ENCODE measurements at regions not wholly inside any gene's neighbourhood (a gene's known extent, or its start where the extent isn't known, plus 50 kb on each side); places are given as distances from the start of the nearest gene placed in this dataset.
A peak's percentile ranks its signal among the peaks of the same experiment; 100 is the strongest.
"Not testable (repeated sequence)": the region's sequence is repeated elsewhere in the genome, so short reads cannot be mapped to it uniquely, and the experiment has no call there.

- intact Hi-C loops (cut with DNase I) = no loop called here
- no peak for DNase-seq
Observed at GRCh38 chr9:102767076-102767475, 228.1 kb upstream of the CYLC2 start.

GRCh38 chr9:102740578-102740977, 254.6 kb upstream of the CYLC2 start:
- no peak for DNase-seq
- intact Hi-C loops (cut with DNase I) = no loop called here

GRCh38 chr9:102728946-102729345, 266.2 kb upstream of the CYLC2 start:
- intact Hi-C loops (cut with DNase I) = no loop called here
- DNase-seq = peak in 1 of 10 donors; percentile 44

- intact Hi-C loops (cut with DNase I) = no loop called here
- no peak for DNase-seq
Observed at GRCh38 chr9:102714184-102714583, 280.9 kb upstream of the CYLC2 start.

GRCh38 chr9:102712910-102713309, 282.2 kb upstream of the CYLC2 start:
- DNase-seq; intact Hi-C loops (cut with DNase I): not testable (repeated sequence)

- DNase-seq = no peak
- intact Hi-C loops (cut with DNase I) = no loop called here
Observed at GRCh38 chr9:102700936-102701335, 294.2 kb upstream of the CYLC2 start.

- intact Hi-C loops (cut with DNase I) = no loop called here
- DNase-seq = peak in 1 of 10 donors; percentile 38
Observed at GRCh38 chr9:102669220-102669619, 325.9 kb upstream of the CYLC2 start.

GRCh38 chr9:102652471-102652870, 342.7 kb upstream of the CYLC2 start:
- DNase-seq = no peak
- intact Hi-C loops (cut with DNase I) = no loop called here

- intact Hi-C loops (cut with DNase I) = no loop called here
- DNase-seq = no peak
Observed at GRCh38 chr9:102650896-102651295, 344.2 kb upstream of the CYLC2 start.

GRCh38 chr9:102642651-102643050, 352.5 kb upstream of the CYLC2 start:
- DNase-seq = no peak
- intact Hi-C loops (cut with DNase I) = no loop called here

- intact Hi-C loops (cut with DNase I) = no loop called here
- no peak for DNase-seq
Observed at GRCh38 chr9:102631559-102631958, 363.6 kb upstream of the CYLC2 start.

- no peak for DNase-seq
- intact Hi-C loops (cut with DNase I) = no loop called here
Observed at GRCh38 chr9:102609461-102609860, 385.7 kb upstream of the CYLC2 start.

- peak in 2 of 10 donors; percentile 81 for DNase-seq
- intact Hi-C loops (cut with DNase I) = not testable (repeated sequence)
Observed at GRCh38 chr9:102603198-102604195, 391.6 kb upstream of the CYLC2 start.

GRCh38 chr9:102594241-102594640, 400.9 kb upstream of the CYLC2 start:
- no peak for DNase-seq
- intact Hi-C loops (cut with DNase I) = no loop called here

- intact Hi-C loops (cut with DNase I) = no loop called here
- DNase-seq = no peak
Observed at GRCh38 chr9:102587281-102587680, 407.9 kb upstream of the CYLC2 start.

GRCh38 chr9:102569436-102569835, 425.7 kb upstream of the CYLC2 start:
- intact Hi-C loops (cut with DNase I) = no loop called here
- no peak for DNase-seq

- no peak for DNase-seq
- intact Hi-C loops (cut with DNase I) = no loop called here
Observed at GRCh38 chr9:102551346-102551745, 443.8 kb upstream of the CYLC2 start.

- DNase-seq = no peak
- intact Hi-C loops (cut with DNase I) = no loop called here
Observed at GRCh38 chr9:102550886-102551285, 444.2 kb upstream of the CYLC2 start.

GRCh38 chr9:102550266-102550665, 444.9 kb upstream of the CYLC2 start:
- intact Hi-C loops (cut with DNase I) = no loop called here
- no peak for DNase-seq

GRCh38 chr9:102534031-102534430, 461.1 kb upstream of the CYLC2 start:
- intact Hi-C loops (cut with DNase I) = no loop called here
- no peak for DNase-seq

GRCh38 chr9:102521097-102521755, 473.9 kb upstream of the CYLC2 start:
- no peak for DNase-seq
- intact Hi-C loops (cut with DNase I) = no loop called here

GRCh38 chr9:102519423-102519822, 475.7 kb upstream of the CYLC2 start:
- intact Hi-C loops (cut with DNase I) = no loop called here
- DNase-seq = no peak

All from posterior cingulate gyrus (tissue), 11 donors.